GM19351 (cell line): ENCODE measurements at regions not wholly inside any gene's neighbourhood (a gene's known extent, or its start where the extent isn't known, plus 50 kb on each side); places are given as distances from the start of the nearest gene placed in this dataset.
"Not testable (repeated sequence)": the region's sequence is repeated elsewhere in the genome, so short reads cannot be mapped to it uniquely, and the experiment has no call there.

Experiments
- ATAC-seq: cut with Tn5 transposase; IDR thresholded peaks from one replicate; pipeline ENCODE4 v1.9.1; 2021; ENCODE audit warnings: mild to moderate bottlenecking, moderate library complexity; ENCODE audit not compliant: unreplicated experiment

- no peak for ATAC-seq
Observed at GRCh38 chrX:69431420-69431819, 72.7 kb upstream of the NALF2 start.

- no peak for ATAC-seq
Observed at GRCh38 chrX:69430785-69431184, 73.3 kb upstream of the NALF2 start.

GRCh38 chrX:69429339-69430015, 74.6 kb upstream of the NALF2 start:
- no peak for ATAC-seq

- ATAC-seq, result no peak
Observed at GRCh38 chrX:69428216-69428615, 75.9 kb upstream of the NALF2 start.

GRCh38 chrX:69424910-69425309, 79.2 kb upstream of the NALF2 start:
- ATAC-seq, result no peak

- no peak for ATAC-seq
Observed at GRCh38 chrX:69424161-69424560, 80.0 kb upstream of the NALF2 start.

- not testable (repeated sequence) for ATAC-seq
Observed at GRCh38 chrX:69422208-69422607, 81.9 kb upstream of the NALF2 start.

GRCh38 chrX:69415698-69416097, 88.4 kb upstream of the NALF2 start:
- ATAC-seq, result no peak

- ATAC-seq, result no peak
Observed at GRCh38 chrX:69412661-69413060, 91.5 kb upstream of the NALF2 start.

GRCh38 chrX:69398881-69399280, 105.2 kb upstream of the NALF2 start:
- ATAC-seq, result no peak

GRCh38 chrX:69396916-69397315, 107.2 kb upstream of the NALF2 start:
- ATAC-seq, result no peak

GRCh38 chrX:69395306-69395705, 108.8 kb upstream of the NALF2 start:
- no peak for ATAC-seq

- ATAC-seq, result no peak
Observed at GRCh38 chrX:69389101-69389501, 115.0 kb upstream of the NALF2 start.

- no peak for ATAC-seq
Observed at GRCh38 chrX:69388526-69388925, 115.6 kb upstream of the NALF2 start.

- peak; percentile 74 for ATAC-seq
Observed at GRCh38 chrX:69387567-69388487, 116.3 kb upstream of the NALF2 start.

GRCh38 chrX:69386681-69387080, 117.4 kb upstream of the NALF2 start:
- no peak for ATAC-seq

- no peak for ATAC-seq
Observed at GRCh38 chrX:69379412-69379811, 124.7 kb upstream of the NALF2 start.

- ATAC-seq, result no peak
Observed at GRCh38 chrX:69374569-69374968, 129.6 kb upstream of the NALF2 start.

- ATAC-seq, result no peak
Observed at GRCh38 chrX:69372435-69372834, 131.7 kb upstream of the NALF2 start.

- no peak for ATAC-seq
Observed at GRCh38 chrX:69371159-69371558, 133.0 kb upstream of the NALF2 start.

GRCh38 chrX:69369999-69370398, 134.1 kb upstream of the NALF2 start:
- ATAC-seq, result no peak

- no peak for ATAC-seq
Observed at GRCh38 chrX:69366183-69366582, 137.9 kb upstream of the NALF2 start.
